Body of pancreas (tissue), 4 donors: ENCODE measurements at regions not wholly inside any gene's neighbourhood (a gene's known extent, or its start where the extent isn't known, plus 50 kb on each side); places are given as distances from the start of the nearest gene placed in this dataset.

Experiments
- CTCF ChIP-seq, 7 experiments: fragments of 450-650 bp in 4 of 7; fragments of 200-600 bp in 3 of 7; sonication (generic) in 3 of 7; IDR thresholded peaks; one replicate each; pipeline ENCODE4 v1.5.1; 2016 to 2019; ENCODE audit warnings: antibody characterized with exemption in 7 of 7
- POLR2A ChIP-seq, 3 donors: fragments of 450-650 bp; IDR thresholded peaks; one replicate each; pipeline ENCODE4 v1.6.1; 2016; ENCODE audit warnings: antibody characterized with exemption in 3 of 3, mild to moderate bottlenecking in 2 of 3

- TF ChIP-seq CTCF (IDR thresholded peaks at IDR 0.05) (no peak), POLR2A (IDR thresholded peaks at IDR 0.05) (no peak)
Measured at GRCh38 chr1:198444792-198445191, 95.7 kb downstream of the ATP6V1G3 start.
